ENCODE measurements at regions not wholly inside any gene's neighbourhood (a gene's known extent, or its start where the extent isn't known, plus 50 kb on each side); places are given as distances from the start of the nearest gene placed in this dataset.

DNA sequence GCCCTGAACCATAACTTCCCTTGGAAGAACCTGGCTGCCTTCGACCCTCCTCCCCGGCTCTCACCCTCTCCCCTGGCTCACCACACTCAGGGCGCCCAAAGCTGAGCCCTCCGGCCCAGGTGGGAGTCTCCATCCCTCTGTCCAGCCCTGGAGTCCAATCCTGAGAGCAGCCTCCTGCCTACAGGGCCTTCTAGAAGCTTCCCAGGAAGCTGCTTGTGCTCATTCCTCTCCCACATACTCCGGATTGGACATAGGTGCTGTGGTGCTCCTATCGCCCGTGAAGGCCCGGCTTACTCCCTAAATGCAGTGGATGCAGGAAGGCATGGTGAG, 1332.0 kb downstream of the BRD1 start:
- Histone ChIP-seq H3K27me3 (replicated peaks; ENCODE audit: control insufficient read depth, insufficient read depth, low read length, poor library complexity, severe bottlenecking) (peaks cover 8% of the 10 kb centered on the region), H3K36me3 (ENCODE audit: control insufficient read depth, insufficient read depth, low read length) (no peaks in the 10 kb centered on the region), H3K4me3 (ENCODE audit: insufficient read depth, low read depth, low read length, poor library complexity, severe bottlenecking) (no peak overlapping the region), H3K27ac (ENCODE audit: insufficient read depth, low read length, poor library complexity, severe bottlenecking) (no peak overlapping the region), H3K4me1 (ENCODE audit: control insufficient read depth, insufficient read depth, low read length, poor library complexity, severe bottlenecking) (no peaks in the 10 kb centered on the region), H3K9me3 (ENCODE audit: control insufficient read depth, low read length) (no peaks in the 10 kb centered on the region)
- DNase-seq: no peak

GRCh38 chr22:48494968-48495750, 1332.5 kb downstream of the BRD1 start:
- H3K4me3 ChIP-seq (ENCODE audit: insufficient read depth, low read depth, low read length, poor library complexity, severe bottlenecking): no peak overlapping the region
- H3K27ac ChIP-seq (ENCODE audit: insufficient read depth, low read length, poor library complexity, severe bottlenecking): no peak overlapping the region
- DNase-seq: no peak
- no peaks in the 10 kb centered on the region for H3K9me3 ChIP-seq (ENCODE audit: control insufficient read depth, low read length)
- H3K27me3 ChIP-seq (replicated peaks; ENCODE audit: control insufficient read depth, insufficient read depth, low read length, poor library complexity, severe bottlenecking): peaks cover 9% of the 10 kb centered on the region
- no peaks in the 10 kb centered on the region for H3K36me3 ChIP-seq (ENCODE audit: control insufficient read depth, insufficient read depth, low read length)
- H3K4me1 ChIP-seq (ENCODE audit: control insufficient read depth, insufficient read depth, low read length, poor library complexity, severe bottlenecking): no peaks in the 10 kb centered on the region

DNA sequence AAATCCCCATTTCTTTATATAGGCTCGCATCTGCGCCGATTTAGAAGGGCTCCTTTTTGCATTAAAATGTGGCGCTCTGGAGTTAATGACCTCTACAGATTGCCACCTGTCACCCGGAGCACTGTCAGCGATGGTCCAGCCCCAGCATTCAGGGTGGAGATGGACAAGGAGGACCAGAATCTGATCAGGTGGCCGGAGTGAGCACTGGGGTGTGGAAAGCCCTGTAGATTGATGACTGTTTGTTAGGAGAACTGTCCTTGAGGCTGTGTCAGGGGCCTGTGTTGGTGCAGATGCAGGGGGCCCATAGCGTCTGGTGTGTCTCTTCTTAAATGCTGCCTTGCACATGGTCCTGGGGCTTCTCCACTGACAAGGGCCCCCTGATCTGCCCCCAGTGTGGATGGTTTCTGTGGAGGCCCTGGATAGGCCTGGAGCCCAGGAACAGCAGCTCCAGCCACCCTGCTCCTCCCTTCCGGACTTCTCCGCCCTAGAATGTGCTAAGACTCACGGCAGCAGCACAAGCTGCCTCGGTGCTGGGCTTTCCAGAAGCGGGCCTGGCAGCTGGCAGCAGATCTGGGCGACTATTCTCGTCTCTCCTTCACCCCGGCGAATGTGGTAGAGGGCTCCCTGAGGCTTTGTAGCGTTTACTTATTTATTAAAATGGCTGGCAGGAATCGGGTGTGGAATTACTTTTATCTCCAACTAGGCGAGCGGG, 1333.3 kb downstream of the BRD1 start:
- no peak for DNase-seq
- H3K9me3 ChIP-seq (ENCODE audit: control insufficient read depth, low read length): no peaks in the 10 kb centered on the region
- no peaks in the 10 kb centered on the region for H3K4me1 ChIP-seq (ENCODE audit: control insufficient read depth, insufficient read depth, low read length, poor library complexity, severe bottlenecking)
- H3K27ac ChIP-seq (ENCODE audit: insufficient read depth, low read length, poor library complexity, severe bottlenecking): no peak overlapping the region
- peaks cover 9% of the 10 kb centered on the region for H3K27me3 ChIP-seq (replicated peaks; ENCODE audit: control insufficient read depth, insufficient read depth, low read length, poor library complexity, severe bottlenecking)
- H3K36me3 ChIP-seq (ENCODE audit: control insufficient read depth, insufficient read depth, low read length): no peaks in the 10 kb centered on the region
- H3K4me3 ChIP-seq (ENCODE audit: insufficient read depth, low read depth, low read length, poor library complexity, severe bottlenecking): no peak overlapping the region

GRCh38 chr22:48493733-48494132, 1333.9 kb downstream of the BRD1 start:
- Histone ChIP-seq H3K9me3 (ENCODE audit: control insufficient read depth, low read length) (no peaks in the 10 kb centered on the region), H3K4me3 (ENCODE audit: insufficient read depth, low read depth, low read length, poor library complexity, severe bottlenecking) (no peak overlapping the region), H3K36me3 (ENCODE audit: control insufficient read depth, insufficient read depth, low read length) (no peaks in the 10 kb centered on the region), H3K27me3 (replicated peaks; ENCODE audit: control insufficient read depth, insufficient read depth, low read length, poor library complexity, severe bottlenecking) (peaks cover 10% of the 10 kb centered on the region), H3K27ac (ENCODE audit: insufficient read depth, low read length, poor library complexity, severe bottlenecking) (no peak overlapping the region), H3K4me1 (ENCODE audit: control insufficient read depth, insufficient read depth, low read length, poor library complexity, severe bottlenecking) (no peaks in the 10 kb centered on the region)
- DNase-seq: no peak

DNA sequence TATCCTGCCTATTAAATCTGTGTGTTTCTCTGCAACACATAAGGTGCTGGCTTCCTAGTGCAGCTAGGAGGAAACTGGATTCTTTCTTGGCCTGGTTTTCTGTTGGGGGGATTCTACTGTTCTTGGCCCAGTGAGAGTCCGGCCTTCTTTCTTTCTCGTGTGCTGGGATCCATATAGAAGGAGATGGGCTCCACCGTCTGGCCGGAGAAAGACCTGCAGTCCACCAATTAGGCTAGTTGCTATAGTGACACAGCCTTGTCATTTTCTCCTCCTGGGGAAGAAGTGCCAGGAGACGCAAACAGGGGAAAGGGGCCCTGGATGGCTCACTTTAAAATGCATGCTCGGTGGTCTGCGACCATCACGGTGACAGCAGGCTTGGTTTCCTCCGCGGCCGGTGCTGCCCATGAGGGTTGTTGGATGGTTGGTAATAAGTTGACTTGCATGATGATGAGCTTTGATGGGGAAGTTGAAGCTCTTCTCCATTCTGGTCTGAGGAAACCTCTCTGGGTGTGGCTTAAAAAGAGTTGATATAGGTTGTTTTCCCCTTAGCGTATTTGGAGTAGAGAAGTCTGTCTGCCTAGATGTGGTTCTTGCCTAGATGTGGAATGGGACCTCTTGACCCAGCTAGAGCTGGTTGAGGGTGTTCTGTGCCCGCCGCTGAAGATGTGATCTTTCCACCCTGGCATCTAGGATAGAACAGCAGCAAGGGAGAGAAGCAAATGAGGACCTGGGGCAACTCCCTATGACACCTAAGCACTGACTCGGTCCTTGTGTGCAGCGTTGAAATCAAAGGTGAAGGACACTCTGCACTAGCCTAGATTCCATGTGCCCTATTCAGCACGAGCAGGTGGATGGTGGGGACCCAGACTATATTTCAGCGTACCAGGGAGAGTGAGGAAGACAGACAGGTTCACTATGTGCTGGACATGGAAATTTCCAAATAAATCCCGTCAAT, 1335.0 kb downstream of the BRD1 start:
- Histone ChIP-seq H3K27me3 (replicated peaks; ENCODE audit: control insufficient read depth, insufficient read depth, low read length, poor library complexity, severe bottlenecking) (peaks cover 14% of the 10 kb centered on the region), H3K36me3 (ENCODE audit: control insufficient read depth, insufficient read depth, low read length) (no peaks in the 10 kb centered on the region), H3K4me3 (ENCODE audit: insufficient read depth, low read depth, low read length, poor library complexity, severe bottlenecking) (no peak overlapping the region), H3K27ac (ENCODE audit: insufficient read depth, low read length, poor library complexity, severe bottlenecking) (no peak overlapping the region), H3K9me3 (ENCODE audit: control insufficient read depth, low read length) (no peaks in the 10 kb centered on the region), H3K4me1 (ENCODE audit: control insufficient read depth, insufficient read depth, low read length, poor library complexity, severe bottlenecking) (no peaks in the 10 kb centered on the region)
- no peak for DNase-seq

DNA sequence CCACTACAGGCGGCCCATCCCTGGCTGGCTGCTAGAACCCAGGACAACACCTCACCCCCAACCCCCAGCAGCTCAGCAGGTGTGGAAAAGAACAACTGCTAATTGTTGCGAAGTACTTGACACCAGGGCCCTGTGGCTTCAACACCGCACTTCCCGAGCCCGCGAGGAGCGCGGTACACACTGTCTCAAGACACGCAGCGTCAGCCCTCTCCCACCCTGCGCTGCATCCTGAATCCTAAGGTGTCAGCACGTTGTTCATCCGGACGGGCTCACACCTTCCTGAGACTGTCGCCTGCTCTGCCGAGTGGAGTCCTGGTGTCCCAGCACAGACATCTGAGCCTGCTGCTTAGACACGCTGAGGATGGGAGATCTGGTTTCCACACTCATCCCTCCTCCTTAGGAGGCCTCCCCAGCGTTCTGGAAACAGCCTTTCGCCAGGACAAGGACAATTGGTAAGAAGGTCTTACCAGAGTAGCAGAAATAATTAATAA, 1336.2 kb downstream of the BRD1 start:
- DNase-seq: no peak
- Histone ChIP-seq H3K27me3 (replicated peaks; ENCODE audit: control insufficient read depth, insufficient read depth, low read length, poor library complexity, severe bottlenecking) (peaks cover 14% of the 10 kb centered on the region), H3K4me1 (ENCODE audit: control insufficient read depth, insufficient read depth, low read length, poor library complexity, severe bottlenecking) (no peaks in the 10 kb centered on the region), H3K27ac (ENCODE audit: insufficient read depth, low read length, poor library complexity, severe bottlenecking) (no peak overlapping the region), H3K9me3 (ENCODE audit: control insufficient read depth, low read length) (no peaks in the 10 kb centered on the region), H3K36me3 (ENCODE audit: control insufficient read depth, insufficient read depth, low read length) (no peaks in the 10 kb centered on the region), H3K4me3 (ENCODE audit: insufficient read depth, low read depth, low read length, poor library complexity, severe bottlenecking) (no peak overlapping the region)

DNA sequence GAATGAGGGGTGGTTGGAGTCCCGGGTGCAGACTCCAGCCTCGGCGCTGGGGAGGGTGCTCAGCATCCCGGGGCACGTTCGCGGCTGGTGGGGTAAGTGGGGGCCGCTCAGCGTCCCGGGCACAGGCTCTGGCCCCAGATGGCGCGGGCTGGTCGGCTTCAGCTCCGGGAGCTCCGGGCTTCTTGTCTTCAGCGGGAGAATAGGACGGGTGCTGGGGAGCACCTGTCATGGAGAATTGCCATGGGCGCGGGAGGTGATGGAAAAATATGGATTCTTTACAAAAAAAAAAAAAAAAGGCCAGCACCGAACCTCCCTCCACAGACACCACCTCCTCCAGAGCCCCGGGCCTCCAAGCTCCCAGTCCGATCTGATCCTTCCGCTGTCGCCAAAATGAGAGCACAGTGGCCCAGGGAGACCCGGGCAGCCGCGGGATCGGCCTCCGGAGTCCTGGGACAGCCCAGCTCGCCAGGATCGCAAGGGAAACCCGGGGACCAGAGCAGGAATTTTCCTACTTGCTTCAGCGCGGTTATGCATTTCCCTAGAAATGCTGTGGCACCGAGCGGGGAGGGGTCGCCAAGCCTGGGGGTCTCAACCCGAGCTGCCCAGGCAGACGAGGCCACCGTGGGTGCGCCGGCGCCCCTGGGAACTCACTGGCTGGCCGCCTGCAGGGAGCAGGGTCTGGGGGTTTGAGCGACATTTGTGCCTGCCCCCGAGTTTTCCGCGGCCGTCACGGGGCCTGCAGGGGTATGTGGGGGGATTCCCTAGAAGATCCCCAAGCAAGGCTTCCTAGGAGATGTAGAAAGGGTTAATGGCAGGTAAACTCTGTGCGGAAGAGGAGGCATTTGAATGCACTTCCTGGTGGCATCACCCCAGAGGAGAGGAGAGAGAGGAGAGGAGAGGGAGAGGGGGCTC, 1336.9 kb downstream of the BRD1 start:
- Histone ChIP-seq H3K27ac (ENCODE audit: insufficient read depth, low read length, poor library complexity, severe bottlenecking) (no peak overlapping the region), H3K9me3 (ENCODE audit: control insufficient read depth, low read length) (no peaks in the 10 kb centered on the region), H3K4me1 (ENCODE audit: control insufficient read depth, insufficient read depth, low read length, poor library complexity, severe bottlenecking) (no peaks in the 10 kb centered on the region), H3K36me3 (ENCODE audit: control insufficient read depth, insufficient read depth, low read length) (no peaks in the 10 kb centered on the region), H3K27me3 (replicated peaks; ENCODE audit: control insufficient read depth, insufficient read depth, low read length, poor library complexity, severe bottlenecking) (peaks cover 14% of the 10 kb centered on the region), H3K4me3 (ENCODE audit: insufficient read depth, low read depth, low read length, poor library complexity, severe bottlenecking) (no peak overlapping the region)
- DNase-seq: no peak

DNA sequence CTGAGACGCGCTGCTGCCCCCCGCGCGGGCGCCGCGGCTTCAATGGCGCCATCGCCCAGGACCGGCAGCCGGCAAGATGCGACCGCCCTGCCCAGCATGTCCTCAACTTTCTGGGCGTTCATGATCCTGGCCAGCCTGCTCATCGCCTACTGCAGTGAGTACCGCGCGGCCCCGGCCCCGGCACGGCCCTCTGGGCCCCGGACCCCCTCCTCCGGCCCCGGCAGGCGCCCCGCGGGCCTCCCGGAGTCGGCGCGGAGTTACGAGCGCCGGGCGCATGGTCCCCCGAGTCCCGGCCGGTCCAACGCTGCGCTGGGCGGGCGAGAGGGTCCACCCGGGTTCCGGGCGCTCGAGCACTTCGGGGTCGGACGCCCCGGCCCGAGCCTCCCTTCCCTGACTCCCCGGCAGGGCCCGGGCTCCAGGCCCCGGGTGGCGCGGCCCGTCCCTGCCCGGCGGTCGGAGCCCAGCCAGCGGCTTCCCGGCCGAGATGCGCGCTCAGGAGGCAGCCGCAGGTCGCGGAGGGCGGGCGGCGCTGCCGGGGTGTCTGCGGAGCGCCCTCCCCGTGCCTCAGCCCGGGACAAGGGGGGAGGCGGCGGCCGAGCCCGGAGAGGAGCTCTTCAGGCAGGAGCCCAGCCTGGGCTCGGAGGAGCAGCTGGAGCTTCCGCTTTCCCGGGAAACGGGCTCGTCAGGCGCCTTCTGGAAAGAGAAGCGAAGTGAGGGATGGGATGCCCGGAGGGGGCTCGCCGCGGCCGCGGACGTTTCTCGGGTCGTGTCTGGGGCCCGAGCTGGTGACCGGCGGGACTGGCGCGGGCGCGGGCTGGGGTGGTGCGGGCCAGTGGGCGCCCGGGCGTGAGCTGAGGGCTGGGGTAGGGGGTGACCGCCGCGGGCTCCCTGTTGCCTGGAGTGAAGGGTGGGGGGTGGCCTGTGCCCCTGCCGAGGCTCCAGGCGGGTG, 1337.8 kb downstream of the BRD1 start:
- no peak overlapping the region for H3K4me3 ChIP-seq (ENCODE audit: insufficient read depth, low read depth, low read length, poor library complexity, severe bottlenecking)
- no peaks in the 10 kb centered on the region for H3K4me1 ChIP-seq (ENCODE audit: control insufficient read depth, insufficient read depth, low read length, poor library complexity, severe bottlenecking)
- DNase-seq: no peak
- peaks cover 14% of the 10 kb centered on the region for H3K27me3 ChIP-seq (replicated peaks; ENCODE audit: control insufficient read depth, insufficient read depth, low read length, poor library complexity, severe bottlenecking)
- H3K27ac ChIP-seq (ENCODE audit: insufficient read depth, low read length, poor library complexity, severe bottlenecking): no peak overlapping the region
- no peaks in the 10 kb centered on the region for H3K36me3 ChIP-seq (ENCODE audit: control insufficient read depth, insufficient read depth, low read length)
- H3K9me3 ChIP-seq (ENCODE audit: control insufficient read depth, low read length): no peaks in the 10 kb centered on the region
